Kidney tubule cell (primary cell): ENCODE measurements at regions not wholly inside any gene's neighbourhood (a gene's known extent, or its start where the extent isn't known, plus 50 kb on each side); places are given as distances from the start of the nearest gene placed in this dataset.
"Not testable (repeated sequence)": the region's sequence is repeated elsewhere in the genome, so short reads cannot be mapped to it uniquely, and the experiment has no call there.

Source experiments
- DNase-seq: peaks from one replicate; pipeline ENCODE4 v3.0.0-alpha.2; 2018; ENCODE audit warnings: low spot score

DNA sequence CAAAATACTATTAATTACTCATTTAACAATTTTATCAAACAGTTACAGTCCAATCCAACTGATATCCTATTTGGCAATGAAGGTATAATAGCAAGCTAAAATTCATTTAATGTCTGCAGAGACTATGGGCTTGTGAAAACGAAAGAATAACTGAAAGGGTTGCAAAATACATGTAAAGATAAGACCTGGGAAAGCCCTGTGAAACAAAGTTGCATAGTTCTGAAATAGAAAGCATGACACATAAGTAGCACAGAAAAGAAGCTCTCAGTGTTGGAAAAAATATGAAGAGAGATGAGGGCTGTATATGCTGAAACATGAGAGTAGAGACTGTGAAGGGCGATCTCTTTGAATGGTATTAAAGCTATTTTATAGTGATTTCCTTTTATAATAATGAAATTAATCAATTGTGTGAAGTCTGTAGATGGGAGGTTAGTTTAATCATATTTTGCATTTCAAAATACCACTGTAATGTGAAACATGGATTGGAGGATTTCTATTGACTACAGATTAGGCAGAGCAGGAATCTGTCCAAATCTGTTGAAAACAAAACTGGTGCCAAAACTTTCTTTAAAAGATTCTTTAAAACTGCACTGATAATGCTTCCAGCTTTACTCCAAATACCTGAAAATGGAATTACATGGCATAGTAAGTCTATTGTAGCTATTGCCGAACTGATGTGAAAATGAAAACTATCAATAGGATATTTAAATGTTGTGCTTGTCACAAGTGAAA, 1518.9 kb upstream of the B3GALT2 start:
- DNase-seq: no peak

DNA sequence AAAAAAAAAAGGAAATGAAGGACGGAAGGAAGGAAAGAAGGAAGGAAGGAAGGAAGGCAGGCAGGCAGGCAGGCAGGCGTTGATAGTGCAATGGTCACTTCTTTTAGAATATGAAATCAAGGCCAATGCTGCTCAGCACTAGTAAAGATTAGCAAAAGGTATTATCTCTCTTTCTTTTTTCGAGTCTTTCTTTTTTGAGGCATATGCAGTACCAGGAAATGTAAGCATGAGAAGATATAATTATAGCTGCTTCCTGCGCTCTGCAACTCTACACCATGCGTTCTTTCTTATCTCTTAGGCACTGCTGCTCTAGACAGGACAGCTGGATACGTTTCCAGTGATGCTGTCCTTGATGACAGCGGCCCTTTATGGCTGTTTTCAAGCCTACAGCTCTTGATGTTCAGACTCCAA, 1512.5 kb upstream of the B3GALT2 start:
- DNase-seq: no peak

DNA sequence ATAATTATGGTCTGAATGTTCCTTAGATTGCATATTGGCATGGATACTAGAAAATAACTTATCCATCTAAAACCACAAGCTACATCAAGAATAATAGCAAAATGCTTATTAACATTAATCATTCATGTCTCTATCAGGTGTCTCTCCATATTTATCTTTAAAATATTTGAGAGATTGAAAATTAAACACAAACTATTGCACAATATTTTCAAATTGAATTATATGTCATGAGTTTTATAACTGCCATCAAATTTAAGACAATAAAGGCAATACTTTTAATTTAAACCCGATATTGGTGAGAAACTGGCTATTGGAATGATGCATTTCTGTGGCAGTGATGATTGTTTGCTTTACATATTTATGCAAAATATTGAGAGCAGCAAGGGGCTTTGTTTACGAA, 1506.8 kb upstream of the B3GALT2 start:
- no peak for DNase-seq

GRCh38 chr1:194684636-194685035, 1498.2 kb upstream of the B3GALT2 start:
- no peak for DNase-seq

DNA sequence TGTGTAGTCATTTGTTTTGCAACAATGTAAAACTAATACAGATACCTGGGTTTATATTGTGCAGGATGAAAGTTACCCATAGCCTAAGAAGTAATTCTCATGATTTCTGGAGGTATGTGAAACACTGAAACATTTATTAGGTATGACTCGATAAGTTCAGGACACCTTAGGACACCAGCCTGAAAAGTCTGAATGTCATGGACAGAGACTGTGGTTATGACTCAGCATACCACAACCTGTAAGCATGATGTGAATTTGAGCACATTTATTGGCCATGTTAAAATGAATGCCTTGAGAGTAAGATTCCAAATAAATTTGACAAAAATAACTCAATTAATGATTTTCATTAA, 1471.7 kb upstream of the B3GALT2 start:
- peak; percentile 73 for DNase-seq

- no peak for DNase-seq
Measured at GRCh38 chr1:194654956-194655355, 1468.5 kb upstream of the B3GALT2 start.

DNA sequence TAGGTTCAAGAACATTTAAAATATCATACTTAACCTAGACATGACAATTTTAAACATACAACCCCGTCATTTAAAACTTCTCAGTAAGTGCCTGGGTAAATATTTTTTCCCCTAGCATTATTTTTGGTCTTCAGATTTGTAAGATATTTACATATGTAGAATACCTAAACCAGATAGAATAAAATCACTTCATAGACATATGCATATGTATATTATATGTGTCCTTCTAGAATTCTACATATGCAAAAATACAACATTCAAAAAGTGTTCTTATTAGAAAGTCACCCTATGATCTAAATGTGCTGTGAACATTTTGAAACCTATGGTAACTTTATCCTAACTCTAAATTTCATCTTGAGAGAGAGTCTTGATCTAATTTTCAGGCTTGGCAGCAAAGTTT, 1467.0 kb upstream of the B3GALT2 start:
- DNase-seq: no peak

- no peak for DNase-seq
Measured at GRCh38 chr1:194647118-194647517, 1460.7 kb upstream of the B3GALT2 start.

DNA sequence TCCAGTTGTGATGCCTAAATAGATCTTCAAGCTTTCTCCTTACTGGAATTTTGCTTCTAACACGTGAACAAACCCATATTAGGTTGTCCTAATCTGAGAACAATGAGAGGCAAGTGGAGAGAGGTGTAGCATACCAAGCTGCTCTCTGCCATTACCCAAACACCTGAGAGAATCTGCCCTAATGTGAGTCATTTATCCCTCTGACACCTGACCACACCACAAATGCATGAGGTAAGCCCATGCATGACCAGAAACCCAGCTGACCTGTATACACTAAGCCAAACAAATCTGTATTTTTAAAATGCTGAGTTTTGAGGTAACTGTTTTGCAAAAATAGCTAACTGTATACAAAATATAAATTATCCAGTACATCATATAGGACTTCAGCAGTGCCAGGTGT, 1458.1 kb upstream of the B3GALT2 start:
- peak; percentile 11 for DNase-seq

DNA sequence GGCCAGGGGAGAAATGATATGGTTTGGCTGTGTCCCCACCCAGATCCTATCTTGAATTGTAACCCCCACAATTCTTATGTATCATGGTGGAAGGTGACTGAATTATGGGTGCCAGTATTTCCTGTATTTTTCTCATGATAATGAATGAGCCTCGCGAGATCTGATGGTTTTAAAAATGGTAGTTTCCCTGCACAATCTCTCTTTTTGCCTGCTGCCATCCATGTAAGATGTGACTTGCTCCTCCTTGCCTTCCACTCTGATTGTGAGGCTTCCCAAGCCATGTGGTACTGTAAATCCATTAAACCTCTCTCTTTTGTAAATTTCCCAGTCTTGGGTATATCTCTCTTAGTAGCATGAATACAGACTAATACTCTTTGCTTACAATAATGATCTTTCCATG, 1453.9 kb upstream of the B3GALT2 start:
- no peak for DNase-seq

- no peak for DNase-seq
Measured at GRCh38 chr1:194629011-194629410, 1442.6 kb upstream of the B3GALT2 start.

DNA sequence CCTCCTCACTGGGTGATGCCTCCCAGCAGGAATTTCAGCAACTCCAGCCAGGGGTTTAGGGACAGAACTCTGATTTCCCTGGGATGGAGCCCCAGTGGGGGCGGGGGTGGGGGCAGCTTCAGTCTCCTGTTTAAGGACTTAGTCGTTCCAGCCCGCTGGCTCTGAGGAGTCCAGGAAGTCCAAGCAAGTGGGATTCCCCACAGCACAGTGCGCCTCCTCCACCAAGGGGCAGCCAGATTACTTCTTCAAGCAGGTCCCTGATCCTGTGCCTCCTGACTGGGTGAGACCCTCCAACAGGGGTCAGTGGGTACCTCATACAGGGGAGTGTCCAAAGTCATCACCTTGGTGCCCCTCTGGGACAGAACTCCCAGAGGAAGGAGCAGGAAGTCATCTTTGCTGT, 1438.4 kb upstream of the B3GALT2 start:
- no peak for DNase-seq

DNA sequence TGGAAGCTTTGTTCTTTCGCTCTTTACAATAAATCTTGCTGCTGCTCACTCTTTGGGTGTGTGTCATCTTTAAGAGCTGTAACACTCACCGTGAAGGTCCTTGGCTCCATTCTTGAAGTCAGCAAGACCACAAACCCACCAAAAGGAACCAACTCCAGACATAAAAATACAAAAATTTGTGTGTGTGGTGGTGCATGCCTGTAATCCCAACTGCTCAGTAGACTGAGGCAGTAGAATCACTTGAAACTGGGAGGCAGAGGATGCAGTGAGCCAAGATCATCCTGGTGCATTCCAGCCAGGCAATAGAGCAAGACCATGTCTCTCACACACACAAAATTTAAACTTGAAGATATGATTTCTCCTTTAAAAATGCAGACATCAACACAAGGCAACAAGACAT, 1431.7 kb upstream of the B3GALT2 start:
- DNase-seq: peak; percentile 20

- not testable (repeated sequence) for DNase-seq
Measured at GRCh38 chr1:194617272-194617671, 1430.9 kb upstream of the B3GALT2 start.

GRCh38 chr1:194616835-194617234, 1430.4 kb upstream of the B3GALT2 start:
- no peak for DNase-seq

DNA sequence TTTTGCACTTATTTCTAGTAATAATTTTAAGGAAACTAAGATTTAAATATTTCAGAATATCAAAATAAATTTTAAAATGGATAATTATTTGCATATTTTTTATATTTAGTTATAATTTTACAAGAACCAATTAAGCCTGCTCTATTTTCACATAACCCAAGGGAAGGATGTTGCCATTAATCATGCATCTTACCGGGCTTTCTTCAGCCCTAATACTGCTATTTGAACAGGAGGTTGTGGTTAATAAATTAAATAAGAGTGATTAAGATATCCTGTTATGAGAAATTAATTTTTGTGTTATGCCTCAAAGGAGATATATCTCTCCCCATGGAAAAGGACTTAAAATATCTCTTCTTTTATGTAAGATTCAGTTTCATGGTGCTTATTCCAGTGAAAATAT, 1415.8 kb upstream of the B3GALT2 start:
- no peak for DNase-seq

- no peak for DNase-seq
Measured at GRCh38 chr1:194600716-194601115, 1414.3 kb upstream of the B3GALT2 start.

- no peak for DNase-seq
Measured at GRCh38 chr1:194598098-194598497, 1411.7 kb upstream of the B3GALT2 start.

- no peak for DNase-seq
Measured at GRCh38 chr1:194586302-194586701, 1399.9 kb upstream of the B3GALT2 start.

DNA sequence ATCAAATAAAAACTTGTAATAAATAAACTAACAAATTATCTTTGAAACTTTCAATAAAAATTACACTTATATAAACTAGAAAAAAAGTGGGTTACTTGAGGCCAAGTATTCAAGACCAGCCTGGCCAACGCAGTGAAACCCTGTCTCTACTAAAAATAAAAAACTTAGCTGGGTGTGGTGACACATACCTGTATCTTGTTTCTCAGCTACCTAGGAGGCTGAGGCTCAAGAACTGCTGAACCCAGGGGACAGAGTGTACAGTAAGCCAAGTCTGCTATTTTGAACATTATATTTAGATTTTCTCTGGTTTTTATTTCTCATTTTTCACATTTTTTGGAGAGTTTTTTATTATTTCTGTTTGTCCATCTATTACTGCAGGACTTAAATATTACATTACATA, 1397.6 kb upstream of the B3GALT2 start:
- no peak for DNase-seq

DNA sequence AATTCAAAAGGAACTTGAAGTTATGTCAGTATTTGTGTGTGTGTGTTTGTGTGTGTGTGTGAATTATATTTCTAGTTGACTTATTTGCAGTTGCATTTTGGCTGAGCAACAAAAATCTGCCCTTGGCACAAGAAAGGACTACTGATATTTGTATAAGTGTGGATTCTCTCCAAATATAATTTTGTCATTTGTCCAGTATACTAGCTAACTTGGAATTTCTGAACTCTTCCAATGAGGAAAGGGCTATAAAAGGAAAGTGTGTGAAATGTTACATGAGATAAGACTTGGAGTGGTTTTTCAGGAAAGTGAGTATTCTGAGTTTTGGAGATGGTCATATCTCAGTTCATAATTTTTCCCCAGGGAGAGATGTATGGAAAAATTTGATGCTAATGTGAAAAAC, 1384.1 kb upstream of the B3GALT2 start:
- no peak for DNase-seq

DNA sequence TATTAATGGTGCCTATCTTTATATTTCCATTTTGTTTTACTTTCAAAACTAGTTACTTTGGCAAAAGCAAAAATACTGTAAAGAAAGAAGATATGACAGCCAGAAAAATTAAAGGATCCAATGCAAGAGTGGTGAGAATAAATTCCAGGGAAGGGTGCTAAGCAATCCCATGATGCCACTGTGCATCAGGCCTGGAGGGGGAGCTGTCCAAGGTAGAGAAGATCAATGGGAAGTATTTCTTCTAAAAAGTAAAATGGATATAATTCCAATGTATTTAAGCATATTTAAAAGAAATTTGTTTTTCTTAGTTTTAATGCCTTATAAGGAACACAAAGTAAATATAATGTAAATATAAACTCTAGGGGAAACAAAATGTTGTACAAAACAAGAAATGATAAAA, 1382.2 kb upstream of the B3GALT2 start:
- no peak for DNase-seq

GRCh38 chr1:194548071-194548470, 1361.7 kb upstream of the B3GALT2 start:
- no peak for DNase-seq

- DNase-seq: no peak
Measured at GRCh38 chr1:194544012-194544411, 1357.6 kb upstream of the B3GALT2 start.

DNA sequence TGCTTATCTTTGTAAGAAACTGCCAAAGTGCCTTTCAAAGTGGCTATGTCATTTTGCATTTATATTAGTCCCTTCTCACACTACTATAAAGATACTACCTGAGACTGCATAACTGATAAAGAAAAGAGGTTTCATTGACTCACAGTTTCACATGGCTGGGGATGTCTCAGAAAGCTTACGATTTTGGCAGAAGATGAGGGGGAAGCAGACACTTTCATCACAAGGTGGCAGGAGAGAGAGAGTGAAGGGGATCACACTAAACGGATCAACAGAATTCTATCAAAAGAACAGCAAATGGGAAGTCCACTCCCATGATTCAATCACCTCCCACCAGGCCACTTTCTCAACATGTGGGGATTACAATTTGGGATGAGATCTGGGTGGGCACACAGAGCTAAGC, 1352.0 kb upstream of the B3GALT2 start:
- DNase-seq: no peak
